Amygdala (tissue), 56 donors: ENCODE measurements at regions not wholly inside any gene's neighbourhood (a gene's known extent, or its start where the extent isn't known, plus 50 kb on each side); places are given as distances from the start of the nearest gene placed in this dataset.
"Not testable (repeated sequence)": the region's sequence is repeated elsewhere in the genome, so short reads cannot be mapped to it uniquely, and the experiment has no call there.

Experiments
- DNase-seq, 56 donors: peaks; one replicate each; lab custom pipeline; 2025; lab: John Stamatoyannopoulos, UW

DNA sequence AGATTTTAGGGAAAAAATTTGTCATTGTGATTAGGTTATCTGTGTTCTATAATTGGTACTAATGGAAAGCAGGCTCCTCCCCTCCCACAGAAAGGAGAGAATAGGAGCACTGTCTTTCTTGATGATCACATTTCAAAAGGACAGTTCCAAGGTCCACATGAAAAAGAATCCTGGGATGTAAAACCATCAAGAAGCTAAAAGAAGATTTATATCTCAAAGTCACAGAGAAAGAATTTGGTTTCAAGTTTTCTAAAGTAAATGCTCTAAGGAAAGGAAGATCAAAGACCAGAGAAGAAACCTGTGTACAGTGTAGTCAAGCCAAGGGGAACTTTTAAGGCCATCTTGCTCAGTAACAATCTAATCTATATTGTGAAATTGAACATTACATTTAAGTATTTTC, 652.7 kb upstream of the HS3ST5 start:
- no peak for DNase-seq

DNA sequence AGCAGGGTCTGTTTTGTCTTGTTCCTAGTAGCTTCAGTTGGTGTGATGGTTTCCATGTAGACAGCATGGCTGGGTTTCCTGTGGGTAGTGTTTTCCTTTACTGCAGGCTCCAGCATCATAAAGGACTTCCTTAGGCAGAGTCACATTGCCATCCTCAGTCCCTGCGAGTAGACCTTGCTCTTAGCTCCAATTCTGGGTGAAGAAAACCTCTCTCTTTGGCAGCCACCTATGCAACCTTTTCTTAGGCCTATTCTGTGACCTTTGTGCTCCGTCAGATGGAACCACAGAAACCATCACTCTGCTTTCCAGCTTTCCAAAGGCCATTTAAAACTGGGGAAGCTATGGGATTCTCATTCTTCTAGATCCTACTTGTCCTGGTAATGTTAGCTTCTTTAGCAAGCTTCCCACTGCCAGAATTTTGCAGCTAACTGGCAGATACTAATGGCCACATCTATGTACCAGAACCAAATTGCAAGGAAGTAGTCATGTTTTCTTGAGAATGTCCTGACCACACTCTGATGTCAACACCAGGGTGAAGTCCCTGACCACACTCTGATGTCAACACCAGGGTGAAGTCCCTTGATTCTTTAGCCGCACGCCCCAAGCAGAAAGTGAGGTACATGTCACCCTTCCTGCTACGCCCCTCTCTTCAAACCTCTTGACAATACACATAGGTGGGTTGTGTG, 646.6 kb upstream of the HS3ST5 start:
- no peak for DNase-seq

DNA sequence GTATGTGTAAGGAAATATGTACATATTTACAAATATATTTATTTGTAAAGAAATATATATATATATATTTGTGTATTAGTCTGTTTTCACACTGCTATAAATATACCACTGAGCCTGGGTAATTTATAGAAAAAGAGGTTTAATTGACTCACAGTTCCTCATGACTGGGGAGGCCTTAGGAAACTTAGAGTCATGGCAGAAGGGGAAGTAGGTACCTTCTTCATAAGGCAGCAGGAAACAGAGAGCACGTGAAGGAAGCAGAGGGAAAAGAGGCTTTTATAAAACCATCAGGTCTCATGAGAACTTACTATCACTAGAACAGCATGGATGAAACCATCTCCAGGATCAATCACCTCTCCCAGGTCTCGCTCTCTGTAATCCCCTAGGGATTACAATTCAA, 644.5 kb upstream of the HS3ST5 start:
- DNase-seq = no peak

DNA sequence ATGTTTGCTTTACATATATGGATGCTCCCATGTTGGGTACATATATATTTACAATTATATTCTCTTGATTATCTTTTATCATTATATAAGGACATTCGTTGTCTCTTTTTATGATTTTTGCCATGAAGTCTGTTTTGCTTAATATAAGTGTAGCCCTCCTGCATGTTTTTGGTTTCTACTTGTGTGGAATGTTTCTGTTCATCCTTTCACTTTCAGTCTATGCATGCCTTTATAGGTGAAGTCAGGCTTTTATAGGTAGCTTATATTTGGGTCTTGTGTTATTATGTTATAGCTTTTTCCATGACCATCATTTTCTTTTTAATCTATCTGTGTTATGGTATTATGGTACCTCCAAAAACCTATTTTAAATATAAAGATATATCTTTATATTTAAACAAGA, 612.5 kb upstream of the HS3ST5 start:
- DNase-seq = no peak

DNA sequence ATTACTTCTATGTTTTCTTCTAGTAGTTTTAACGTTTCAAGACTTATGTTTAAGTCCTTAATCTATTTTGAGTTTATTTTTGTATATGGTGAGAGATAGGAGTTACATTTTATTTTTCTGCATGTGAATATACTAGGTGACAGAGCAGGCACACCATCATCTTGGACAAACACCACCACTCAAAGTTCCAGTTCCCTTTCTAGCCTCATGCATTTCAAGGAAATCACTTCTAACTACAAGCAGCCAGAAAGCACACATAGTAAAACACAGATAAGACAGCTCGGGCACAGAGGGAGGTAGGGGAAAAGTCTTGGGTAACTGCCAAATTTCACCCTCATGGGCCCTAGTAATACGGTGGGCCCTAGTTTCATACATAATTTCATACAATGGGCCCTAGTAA, 609.4 kb upstream of the HS3ST5 start:
- no peak for DNase-seq

DNA sequence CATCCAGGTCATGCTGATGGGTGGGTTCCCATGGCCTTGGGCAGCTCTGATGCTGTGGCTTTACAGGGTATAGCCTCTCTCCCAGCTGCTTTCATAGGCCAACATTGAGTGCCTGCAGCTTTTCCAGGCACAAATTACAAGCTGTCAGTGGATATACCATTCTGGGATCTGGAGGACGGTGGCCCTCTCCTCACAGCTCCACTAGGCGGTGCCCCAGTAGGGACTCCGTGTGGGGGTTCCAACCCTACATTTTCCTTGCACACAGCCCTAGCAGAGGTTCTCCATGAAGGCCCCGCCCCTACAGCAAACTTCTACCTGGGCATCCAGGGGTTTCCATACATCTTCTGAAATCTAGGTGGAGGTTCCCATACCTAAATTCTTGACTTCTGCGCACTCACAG, 602.6 kb upstream of the HS3ST5 start:
- no peak for DNase-seq

DNA sequence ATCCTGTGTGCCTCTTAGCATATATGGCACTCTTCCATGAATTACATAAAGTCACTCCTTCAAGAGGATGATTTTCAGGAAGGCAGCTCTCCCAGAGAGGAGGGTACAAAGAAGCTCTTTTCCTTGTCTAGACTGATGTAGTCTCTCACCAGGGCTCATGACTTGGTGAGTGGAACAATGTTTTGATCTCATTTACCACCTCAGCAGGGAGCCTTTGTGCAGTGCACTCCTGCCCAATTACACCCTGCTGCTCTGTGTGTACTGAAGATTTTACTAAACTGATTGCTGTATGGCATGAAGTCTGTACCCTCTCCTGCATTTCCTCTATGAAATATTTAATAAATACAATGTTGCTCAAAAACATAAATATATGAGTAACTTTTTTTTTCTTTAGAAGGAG, 598.3 kb upstream of the HS3ST5 start:
- DNase-seq = no peak

DNA sequence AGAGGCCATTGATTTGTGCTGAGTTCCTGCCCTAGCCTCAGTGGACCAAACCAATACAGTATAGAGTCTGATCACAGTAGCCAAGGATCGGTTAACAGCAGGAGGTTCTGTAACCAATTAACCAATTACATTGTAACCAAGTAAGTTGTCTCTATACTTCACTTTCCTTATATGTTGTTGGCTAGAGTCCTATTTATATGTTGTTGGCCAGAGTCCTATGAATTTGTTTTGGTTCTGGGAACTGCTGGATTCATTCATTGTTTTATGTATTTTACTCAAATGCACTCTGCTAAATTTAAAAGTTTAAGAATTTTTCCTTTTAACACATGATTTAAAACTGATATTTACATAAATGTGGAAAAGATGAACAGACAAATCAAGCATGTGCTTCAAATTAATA, 597.4 kb upstream of the HS3ST5 start:
- DNase-seq = no peak

DNA sequence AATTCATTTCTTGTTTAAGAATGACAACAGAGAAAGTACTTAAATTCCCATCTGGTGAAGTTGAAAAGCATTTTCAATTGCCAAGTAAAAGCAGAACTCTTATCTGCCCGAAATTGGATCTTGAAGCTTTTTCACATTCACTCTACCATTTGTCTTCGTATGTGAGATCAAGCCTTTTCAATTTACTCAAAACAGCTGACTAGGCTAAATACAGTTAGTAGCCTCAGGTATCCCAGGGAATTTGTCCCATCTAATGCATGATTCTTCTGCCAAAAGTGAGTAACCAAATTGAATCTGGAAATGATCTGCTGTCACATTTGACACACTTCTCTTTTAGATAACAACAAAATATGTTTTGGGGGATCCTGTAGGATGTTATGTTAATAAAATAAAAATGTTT, 596.8 kb upstream of the HS3ST5 start:
- DNase-seq = no peak

DNA sequence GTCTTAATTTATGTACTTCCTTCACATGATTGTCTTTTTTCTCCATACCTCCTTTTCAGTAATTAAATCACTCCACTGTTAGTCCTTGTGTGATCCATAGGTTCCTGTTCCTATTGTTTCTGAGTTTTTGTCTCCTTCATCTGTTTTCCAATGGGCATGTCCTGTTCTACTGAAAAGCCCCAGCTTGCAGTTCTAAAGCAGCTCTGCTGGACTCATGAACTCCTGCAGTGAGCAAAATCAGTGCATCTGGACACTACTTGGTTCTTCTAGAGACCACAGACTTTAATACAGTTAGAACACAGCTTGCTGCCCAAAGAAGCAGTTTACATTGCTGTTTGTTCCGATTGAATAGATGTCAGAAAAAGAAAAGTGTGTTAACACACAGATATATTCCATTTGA, 593.3 kb upstream of the HS3ST5 start:
- DNase-seq = no peak

DNA sequence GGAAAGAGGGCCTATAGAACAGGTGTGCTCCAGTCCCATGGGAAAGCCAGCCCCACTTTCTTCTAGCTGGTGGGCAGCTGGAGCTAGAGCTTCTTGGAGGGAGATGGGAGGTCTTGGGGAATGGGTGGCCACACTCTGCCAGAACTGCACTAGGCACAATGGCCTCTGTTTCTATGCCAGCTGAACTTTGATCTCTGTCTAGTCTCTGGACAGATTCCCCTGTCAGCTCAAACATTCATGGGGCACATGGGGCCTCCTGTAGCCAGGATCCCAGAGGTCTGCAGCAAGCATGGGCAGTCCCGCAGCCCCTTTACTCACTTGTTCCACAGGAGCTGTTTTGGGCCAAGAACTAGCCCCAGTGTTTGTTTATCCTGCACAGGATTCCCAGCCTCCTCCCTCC, 591.3 kb upstream of the HS3ST5 start:
- no peak for DNase-seq

DNA sequence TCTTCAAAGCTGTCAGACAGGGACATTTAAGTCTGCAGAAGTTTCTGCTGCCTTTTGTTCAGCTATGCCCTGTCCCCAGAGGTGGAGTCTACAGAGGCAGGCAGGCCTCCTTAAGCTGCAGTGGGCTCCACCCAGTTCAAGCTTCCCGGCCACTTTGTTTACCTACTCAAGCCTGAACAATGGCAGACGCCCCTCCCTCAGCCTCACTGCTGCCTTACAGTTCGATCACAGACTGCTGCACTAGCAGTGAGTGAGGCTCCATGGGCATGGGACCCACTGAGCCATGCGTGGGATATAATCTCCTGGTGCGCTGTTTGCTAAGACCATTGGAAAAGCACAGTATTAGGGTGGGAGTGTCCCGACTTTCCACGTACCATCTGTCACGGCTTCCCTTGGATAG, 585.9 kb upstream of the HS3ST5 start:
- not testable (repeated sequence) for DNase-seq

DNA sequence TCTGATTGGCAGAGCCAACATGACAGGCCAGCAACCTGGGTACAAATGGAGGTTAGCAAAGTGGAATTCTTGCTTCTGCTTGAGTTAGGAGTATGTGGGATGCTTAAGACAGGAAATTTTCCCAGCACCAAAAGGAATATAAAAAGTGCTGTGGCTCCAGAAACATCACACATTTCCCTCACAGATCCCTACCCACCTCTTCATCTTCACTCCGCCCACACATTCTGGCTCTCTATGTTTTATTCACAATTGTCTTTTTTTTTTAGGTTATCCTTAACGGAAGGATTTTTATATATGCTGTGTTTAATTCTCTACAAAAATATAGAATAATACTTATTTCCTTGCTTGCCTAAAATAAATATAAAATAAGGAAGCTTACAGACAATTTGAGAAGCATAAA, 563.3 kb upstream of the HS3ST5 start:
- DNase-seq = peak in 1 of 56 donors; percentile 3

DNA sequence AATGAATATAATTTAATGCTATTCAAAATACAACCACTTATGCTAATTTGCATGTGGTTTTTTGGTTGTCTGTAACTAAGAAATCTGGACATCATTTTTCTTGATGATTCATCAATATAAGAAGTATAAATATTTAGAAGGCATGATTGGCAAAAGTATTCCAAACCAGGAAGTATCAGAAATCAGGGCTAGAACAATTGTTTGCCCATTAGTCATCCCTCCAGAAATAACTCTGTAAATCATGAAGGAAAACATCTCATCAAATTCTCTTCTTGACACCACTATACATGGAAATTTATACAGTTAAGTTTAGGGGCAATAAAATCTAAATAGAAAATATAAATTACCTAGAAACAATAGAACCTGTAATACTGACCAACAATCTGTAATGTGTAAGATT, 554.7 kb upstream of the HS3ST5 start:
- no peak for DNase-seq

DNA sequence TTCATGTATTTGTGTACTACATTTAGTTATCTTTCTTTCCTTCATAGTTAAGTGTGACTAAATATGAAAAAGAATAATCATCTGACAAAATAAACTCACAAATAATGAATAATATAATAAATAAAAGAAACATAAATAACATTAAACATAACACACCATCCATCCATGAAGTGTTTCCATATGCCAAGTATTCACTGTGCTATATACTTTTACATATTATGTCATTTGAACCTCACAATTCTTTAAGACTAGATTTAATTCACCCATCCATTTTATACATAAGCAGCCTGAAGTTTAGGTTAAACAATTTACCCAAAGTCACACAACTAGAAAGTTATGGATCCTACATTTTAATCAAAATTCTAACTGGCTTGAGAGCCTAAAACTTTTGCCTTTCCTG, 549.4 kb upstream of the HS3ST5 start:
- DNase-seq = no peak

DNA sequence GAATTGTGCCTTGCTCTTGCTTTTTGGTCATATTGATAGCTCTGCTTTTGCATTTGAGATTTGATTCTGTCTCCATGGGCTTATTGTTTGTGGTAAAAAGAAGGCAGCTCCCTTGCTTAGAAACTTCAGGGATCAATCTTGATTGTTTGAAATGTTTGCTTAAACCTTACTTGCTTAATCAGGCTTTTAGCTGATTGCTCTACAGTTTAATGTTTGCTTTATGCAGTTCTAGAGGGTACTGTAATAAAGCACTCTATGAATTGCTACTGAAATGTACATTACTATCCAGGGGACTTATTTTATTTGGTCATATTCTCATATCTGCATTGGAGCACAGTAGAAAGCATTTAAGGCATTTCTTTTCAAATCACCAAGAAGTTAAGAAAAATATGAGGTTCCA, 545.4 kb upstream of the HS3ST5 start:
- DNase-seq = no peak

DNA sequence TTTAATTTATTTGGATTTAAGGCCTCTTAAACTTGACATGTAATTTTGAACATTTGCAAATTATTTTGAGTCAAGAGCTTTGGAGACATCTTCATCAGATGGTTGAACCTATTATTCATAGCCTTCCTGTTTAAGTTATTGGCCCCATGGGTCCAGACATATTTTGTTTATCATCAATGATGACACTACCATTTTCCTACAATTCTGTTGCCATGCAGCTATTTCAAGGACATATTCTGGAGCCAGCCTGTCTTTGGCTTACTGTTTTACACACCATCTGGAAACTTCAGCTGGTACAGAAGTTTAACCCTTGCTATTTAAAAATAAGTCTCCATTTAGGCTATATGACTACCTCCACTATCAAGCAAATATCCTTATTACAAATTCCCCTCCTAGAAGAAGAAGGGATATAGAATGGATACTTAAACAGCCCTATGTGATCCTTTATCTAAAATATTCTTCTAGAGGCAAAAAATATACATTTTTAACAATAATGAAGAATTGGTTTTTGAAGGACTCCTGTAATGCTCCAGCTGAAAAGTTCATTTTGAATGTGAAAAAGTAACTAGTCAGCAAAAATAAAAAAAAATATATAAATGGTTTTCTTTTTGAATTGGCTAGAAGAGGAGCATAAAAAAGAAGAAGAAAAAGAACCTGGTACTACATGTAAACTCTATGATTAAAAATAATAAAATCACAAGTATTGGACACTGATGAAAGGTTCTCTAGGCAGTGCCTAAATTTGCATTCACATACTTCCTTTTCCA, 544.0 kb upstream of the HS3ST5 start:
- DNase-seq = no peak

DNA sequence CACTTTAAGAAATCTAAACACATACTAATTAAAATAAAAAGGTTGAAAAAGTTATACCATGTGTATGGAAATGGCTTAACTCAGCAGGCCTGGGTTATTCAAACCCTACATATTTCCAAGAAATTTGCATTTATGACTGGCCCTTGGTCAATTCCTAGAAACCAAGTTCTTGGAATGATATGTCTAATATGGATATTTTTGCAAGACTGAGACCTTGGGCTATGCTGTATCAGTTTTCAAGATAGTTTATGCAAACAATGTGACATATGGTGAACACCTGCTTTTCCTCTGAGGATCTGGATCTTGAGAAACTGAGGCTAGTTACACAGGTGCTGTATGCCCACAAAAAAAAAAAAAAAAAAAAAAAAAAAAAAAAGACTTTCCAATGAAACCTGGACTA, 536.9 kb upstream of the HS3ST5 start:
- no peak for DNase-seq

DNA sequence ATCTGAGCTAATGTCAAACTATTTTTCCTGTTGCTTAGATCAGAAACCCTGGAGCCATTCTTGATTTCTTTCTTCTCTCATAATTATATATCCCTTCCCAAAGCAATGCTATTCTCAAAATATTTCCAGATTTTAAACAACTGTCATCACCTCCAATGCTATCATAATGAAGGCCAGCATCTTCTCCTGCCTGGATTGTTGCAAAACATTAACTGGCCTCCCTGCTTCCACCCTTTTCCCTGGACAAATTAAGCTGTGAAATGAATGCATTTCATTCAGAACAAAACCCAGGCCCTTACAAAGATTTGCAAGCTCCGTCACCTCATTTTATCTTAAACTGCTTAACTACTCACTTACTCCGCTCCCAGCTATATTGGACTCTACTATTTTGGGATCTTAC, 535.3 kb upstream of the HS3ST5 start:
- no peak for DNase-seq

DNA sequence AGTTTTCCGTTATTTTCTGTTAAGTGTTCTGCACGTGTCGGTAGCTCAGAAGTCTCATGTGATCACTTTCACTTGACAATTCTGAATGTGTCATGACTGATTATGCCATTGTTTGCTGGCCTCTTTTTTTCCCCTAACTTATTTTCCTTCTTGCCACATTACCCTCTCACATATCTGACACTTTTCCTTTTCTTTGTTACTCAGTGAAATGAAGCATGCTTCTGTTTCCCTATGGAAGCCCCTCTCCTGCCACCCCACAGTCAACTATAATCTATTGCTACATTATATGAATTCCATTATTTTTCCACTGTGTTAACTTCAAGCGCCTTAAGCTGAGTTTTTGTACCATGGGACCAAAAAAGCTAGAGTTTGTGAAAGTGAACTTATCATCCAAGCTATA, 531.6 kb upstream of the HS3ST5 start:
- no peak for DNase-seq

DNA sequence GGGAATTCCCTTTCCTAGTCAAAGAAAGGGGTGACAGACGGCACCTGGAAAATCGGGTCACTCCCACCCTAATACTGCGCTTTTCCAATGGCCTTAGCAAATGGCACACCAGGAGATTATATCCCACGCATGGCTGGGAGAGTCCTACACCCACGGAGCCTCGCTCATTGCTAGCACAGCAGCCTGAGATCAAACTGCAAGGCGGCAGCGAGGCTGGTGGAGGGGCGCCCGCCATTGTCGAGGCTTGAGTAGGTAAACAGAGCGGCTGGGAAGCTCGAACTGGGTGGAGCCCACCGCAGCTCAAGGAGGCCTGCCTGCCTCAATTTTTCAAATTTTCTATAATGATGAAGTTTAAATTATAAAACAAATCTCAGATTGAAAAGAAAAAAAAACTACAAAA, 522.7 kb upstream of the HS3ST5 start:
- DNase-seq = not testable (repeated sequence)

DNA sequence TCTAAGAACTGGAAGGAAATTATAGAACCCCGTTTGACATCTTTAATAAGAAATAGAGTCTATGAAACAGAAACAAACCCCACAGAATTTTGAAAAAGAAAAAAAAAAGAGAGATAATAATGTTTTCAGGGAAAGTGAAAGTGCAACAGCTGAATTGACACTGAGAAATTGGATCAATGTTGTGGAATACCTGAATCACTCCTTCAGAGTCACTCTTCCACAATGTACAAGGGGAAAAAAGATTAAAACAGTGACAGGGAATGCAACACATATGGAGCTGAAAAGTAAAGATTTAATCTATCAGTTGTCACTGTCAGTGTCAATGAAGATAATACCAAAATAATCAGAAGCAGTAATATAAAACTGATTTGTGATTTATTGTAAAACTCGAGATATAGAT, 520.8 kb upstream of the HS3ST5 start:
- no peak for DNase-seq

DNA sequence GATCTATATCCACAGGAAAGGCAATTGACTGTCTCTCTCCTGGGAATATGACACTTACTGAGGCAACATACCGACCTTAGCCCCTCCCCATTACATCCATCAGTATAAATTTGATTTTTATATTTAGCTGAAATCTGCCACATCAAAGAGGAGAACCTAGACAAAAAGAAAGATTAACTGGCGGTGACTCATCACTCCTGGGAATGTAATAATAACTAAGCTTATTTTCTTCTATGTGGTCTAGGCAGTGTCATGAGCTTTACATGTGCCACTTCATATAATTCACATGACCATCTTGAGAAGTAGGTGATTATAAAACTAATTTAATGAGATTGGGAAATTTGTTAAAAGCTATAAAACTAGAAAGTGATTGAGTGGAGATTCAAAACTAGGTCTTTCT, 520.0 kb upstream of the HS3ST5 start:
- no peak for DNase-seq
